ENCODE measurements at regions not wholly inside any gene's neighbourhood (a gene's known extent, or its start where the extent isn't known, plus 50 kb on each side); places are given as distances from the start of the nearest gene placed in this dataset.

DNA sequence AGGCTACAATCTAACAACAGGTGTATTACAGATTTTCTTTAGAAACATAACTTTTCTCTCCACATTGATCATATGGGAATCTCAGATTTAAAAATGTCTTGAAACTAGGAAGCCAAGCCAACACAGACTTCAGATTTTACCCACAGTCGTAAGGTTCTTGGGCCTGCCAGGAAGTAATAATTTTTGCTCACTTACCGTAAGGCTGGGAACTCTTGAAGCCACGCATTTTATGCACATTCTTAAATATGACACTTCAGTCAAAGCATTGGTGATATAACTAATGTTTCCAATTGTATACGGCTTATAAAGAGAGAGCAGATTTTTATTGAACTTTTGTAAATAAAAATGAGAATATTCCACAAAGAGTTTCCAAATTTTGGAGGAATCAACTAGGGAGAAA, 328.9 kb upstream of the TRPC7 start:
- TF ChIP-seq, protein P1, sequence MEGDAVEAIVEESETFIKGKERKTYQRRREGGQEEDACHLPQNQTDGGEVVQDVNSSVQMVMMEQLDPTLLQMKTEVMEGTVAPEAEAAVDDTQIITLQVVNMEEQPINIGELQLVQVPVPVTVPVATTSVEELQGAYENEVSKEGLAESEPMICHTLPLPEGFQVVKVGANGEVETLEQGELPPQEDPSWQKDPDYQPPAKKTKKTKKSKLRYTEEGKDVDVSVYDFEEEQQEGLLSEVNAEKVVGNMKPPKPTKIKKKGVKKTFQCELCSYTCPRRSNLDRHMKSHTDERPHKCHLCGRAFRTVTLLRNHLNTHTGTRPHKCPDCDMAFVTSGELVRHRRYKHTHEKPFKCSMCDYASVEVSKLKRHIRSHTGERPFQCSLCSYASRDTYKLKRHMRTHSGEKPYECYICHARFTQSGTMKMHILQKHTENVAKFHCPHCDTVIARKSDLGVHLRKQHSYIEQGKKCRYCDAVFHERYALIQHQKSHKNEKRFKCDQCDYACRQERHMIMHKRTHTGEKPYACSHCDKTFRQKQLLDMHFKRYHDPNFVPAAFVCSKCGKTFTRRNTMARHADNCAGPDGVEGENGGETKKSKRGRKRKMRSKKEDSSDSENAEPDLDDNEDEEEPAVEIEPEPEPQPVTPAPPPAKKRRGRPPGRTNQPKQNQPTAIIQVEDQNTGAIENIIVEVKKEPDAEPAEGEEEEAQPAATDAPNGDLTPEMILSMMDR (IDR thresholded peaks at IDR 0.05): no peak
- no peaks in the 10 kb centered on the region for H3K27me3 ChIP-seq
- H3K27ac ChIP-seq: no peak overlapping the region
- no peaks in the 10 kb centered on the region for H3K36me3 ChIP-seq
- no peak overlapping the region for H3K4me3 ChIP-seq
- intact Hi-C loops (cut with DNase I): no loop called here
- H3K9me3 ChIP-seq: peaks cover 0 to 13% of the 10 kb centered on the region in 2 donors
- ATAC-seq (no peak), DNase-seq (no peak)
- no peaks in the 10 kb centered on the region for H3K4me1 ChIP-seq

DNA sequence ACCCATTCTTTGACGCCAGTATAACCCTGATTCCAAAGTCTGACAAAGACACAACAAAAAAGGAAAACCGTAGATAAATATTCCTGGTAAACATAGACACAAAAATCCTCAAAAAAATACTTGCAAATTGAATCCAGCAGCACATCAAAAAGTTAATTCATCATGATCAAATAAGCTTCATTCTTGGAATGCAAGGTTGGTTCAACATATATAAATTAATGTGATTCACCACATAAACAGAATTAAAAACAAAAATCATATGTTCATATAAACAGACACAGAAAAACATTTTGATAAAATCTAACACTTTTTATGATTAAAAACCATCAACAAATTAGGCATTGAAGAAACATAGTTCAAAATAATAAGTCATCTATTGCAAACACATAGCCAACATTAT, 324.2 kb upstream of the TRPC7 start:
- peaks cover 0 to 35% of the 10 kb centered on the region in 2 donors for H3K9me3 ChIP-seq
- H3K27me3 ChIP-seq: no peaks in the 10 kb centered on the region
- TF ChIP-seq, protein P1 (IDR thresholded peaks at IDR 0.05): no peak
- ATAC-seq (no peak), DNase-seq (no peak)
- H3K27ac ChIP-seq: no peak overlapping the region
- H3K36me3 ChIP-seq: no peaks in the 10 kb centered on the region
- no peak overlapping the region for H3K4me3 ChIP-seq
- no peaks in the 10 kb centered on the region for H3K4me1 ChIP-seq
- intact Hi-C loops (cut with DNase I): no loop called here

DNA sequence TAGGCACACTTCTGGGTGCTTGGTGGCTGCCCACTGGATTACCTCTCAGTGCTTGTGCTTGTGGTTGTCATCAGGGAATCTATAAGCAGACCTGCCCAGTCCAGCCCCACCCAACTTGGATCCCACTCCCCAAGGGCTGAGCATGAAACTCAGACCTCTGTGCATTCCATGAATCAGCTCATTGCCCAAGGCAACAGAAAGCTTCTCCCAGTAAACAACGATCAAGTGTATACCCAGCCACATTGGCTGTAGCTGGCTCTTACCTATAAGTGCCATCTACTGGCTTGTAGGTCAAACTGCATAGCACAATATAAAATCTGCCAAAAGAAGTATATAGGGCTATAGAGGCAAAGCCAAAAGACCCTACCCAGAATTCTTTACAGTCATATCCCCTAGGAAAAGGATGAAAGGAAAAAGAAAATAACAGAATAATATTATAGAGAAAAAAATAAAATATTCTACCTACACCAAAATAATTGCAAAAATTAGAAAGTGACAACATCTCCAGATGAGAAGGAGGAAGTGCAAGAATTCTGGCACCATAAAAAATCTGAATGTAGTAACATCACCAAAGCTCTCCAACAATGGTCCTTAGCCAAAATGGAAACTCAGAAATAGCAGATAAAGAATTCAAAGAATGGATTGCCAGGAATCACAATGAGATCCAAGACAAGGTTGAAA, 321.0 kb upstream of the TRPC7 start:
- intact Hi-C loops (cut with DNase I): no loop called here
- H3K36me3 ChIP-seq: no peaks in the 10 kb centered on the region
- no peak for DNase-seq
- H3K4me3 ChIP-seq: no peak overlapping the region
- no peaks in the 10 kb centered on the region for H3K4me1 ChIP-seq
- H3K27me3 ChIP-seq: no peaks in the 10 kb centered on the region
- no peak overlapping the region for H3K27ac ChIP-seq
- H3K9me3 ChIP-seq: peaks cover 0 to 35% of the 10 kb centered on the region in 2 donors
- peak; percentile 61 for ATAC-seq
- TF ChIP-seq, protein P1 (IDR thresholded peaks at IDR 0.05): no peak

DNA sequence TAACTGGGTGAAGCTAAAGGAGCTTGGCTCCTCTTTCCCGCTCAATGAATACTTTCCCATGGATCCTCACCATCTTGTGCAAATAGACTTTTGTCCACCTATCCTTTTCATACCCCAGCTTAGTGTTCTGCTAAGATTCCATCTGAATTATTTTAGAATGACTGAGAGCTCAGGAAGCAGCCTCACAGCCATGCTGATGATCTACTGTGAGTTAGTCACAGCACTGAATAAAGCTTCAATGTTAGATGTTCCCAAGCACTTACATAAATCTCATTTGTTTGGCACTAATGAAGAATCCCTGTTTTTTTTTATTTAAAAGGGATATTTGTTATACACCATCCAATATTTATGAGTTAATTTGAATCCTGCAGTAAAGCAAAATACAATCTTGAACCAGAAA, 317.6 kb upstream of the TRPC7 start:
- H3K27ac ChIP-seq: no peak overlapping the region
- H3K27me3 ChIP-seq: no peaks in the 10 kb centered on the region
- H3K36me3 ChIP-seq: no peaks in the 10 kb centered on the region
- peaks cover 0 to 15% of the 10 kb centered on the region in 2 donors for H3K9me3 ChIP-seq
- H3K4me3 ChIP-seq: no peak overlapping the region
- ATAC-seq (no peak), DNase-seq (no peak)
- intact Hi-C loops (cut with DNase I): no loop called here
- TF ChIP-seq, protein P1 (IDR thresholded peaks at IDR 0.05): no peak
- H3K4me1 ChIP-seq: no peaks in the 10 kb centered on the region

DNA sequence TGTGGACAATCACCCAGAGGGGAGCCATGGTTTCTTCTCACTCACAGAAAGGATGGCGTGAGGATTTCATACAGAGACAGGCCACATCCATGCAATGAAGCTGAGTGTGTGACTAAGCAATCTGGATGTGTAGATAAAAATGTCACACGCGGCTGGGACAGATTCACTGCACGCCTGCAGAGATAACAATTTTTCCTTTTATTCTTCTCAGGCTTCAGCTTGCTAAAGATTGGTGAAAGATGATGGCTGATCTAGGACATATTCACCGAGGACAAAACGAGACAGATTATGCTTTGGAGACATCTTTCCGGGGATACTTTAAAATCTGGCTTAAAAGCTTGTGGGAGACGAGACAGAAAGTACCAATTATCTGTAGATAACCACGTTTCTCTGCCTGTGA, 313.9 kb upstream of the TRPC7 start:
- Histone ChIP-seq H3K9me3 (peaks cover 0 to 4% of the 10 kb centered on the region in 2 donors), H3K4me1 (no peaks in the 10 kb centered on the region), H3K27ac (no peak overlapping the region), H3K27me3 (no peaks in the 10 kb centered on the region), H3K4me3 (no peak overlapping the region), H3K36me3 (no peaks in the 10 kb centered on the region)
- TF ChIP-seq, protein P1 (IDR thresholded peaks at IDR 0.05): no peak
- DNase-seq: no peak
- ATAC-seq: no peak
- intact Hi-C loops (cut with DNase I): no loop called here

Data from left lung (tissue), 4 donors.